ENCODE measurements at regions not wholly inside any gene's neighbourhood (a gene's known extent, or its start where the extent isn't known, plus 50 kb on each side); places are given as distances from the start of the nearest gene placed in this dataset.

DNA sequence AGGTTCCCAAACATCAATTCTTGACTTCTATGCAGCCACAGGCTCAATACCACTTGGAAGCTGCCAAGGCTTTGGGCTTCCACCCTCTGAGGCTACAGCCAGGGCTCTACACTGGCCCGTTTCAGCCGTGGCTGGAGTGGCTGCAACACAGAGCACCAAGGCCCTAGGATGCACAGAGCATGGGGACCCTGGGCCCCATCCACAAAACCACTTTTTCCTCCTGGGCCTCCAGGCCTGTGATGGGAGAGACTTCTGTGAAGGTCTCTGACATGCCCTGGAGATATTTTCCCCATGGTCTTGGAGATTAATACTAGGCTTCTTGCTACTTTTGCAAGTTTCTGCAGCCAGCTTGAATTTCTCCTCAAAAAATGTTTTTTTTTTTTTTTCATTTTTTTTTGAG, 655.4 kb upstream of the ZP4 start:
- Histone ChIP-seq H3K9me3 (ENCODE audit: low read length) (no peaks in the 10 kb centered on the region), H3K4me3 (ENCODE audit: low read depth in 1 of 2, low read length in 2 of 2) (no peak overlapping the region), H3K27ac (ENCODE audit: low read depth, low read length) (no peak overlapping the region), H3K27me3 (ENCODE audit: control insufficient read depth in 1 of 2, insufficient read depth in 2 of 2, low read length in 2 of 2) (no peaks in the 10 kb centered on the region), H3K9ac (ENCODE audit: low read length) (no peak overlapping the region), H3K36me3 (ENCODE audit: insufficient read depth, low read length) (no peaks in the 10 kb centered on the region), H3K4me1 (ENCODE audit: insufficient read depth, low read length) (no peaks in the 10 kb centered on the region)

DNA sequence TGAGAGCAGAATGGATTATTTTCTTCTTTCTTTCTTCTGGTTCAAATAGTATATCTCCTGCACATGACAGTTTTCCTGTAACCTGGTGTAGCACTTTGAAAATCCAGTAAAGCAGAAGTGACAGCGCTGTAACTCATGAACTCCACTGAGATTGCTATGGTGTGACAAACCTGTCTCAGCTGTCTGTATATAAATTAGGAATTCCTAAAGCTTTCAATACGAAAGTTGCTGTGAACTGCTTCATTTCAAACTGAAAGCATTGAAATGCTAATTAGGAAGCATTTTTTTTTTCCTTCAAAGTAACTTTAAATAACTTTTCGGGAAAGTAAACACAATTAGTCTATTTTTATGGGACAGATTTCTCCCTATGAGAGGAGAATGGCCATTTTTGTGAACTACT, 646.9 kb upstream of the ZP4 start:
- Histone ChIP-seq H3K4me1 (ENCODE audit: insufficient read depth, low read length) (no peaks in the 10 kb centered on the region), H3K9me3 (ENCODE audit: low read length) (no peaks in the 10 kb centered on the region), H3K36me3 (ENCODE audit: insufficient read depth, low read length) (no peaks in the 10 kb centered on the region), H3K27me3 (ENCODE audit: control insufficient read depth in 1 of 2, insufficient read depth in 2 of 2, low read length in 2 of 2) (no peaks in the 10 kb centered on the region), H3K4me3 (ENCODE audit: low read depth in 1 of 2, low read length in 2 of 2) (no peak overlapping the region), H3K27ac (ENCODE audit: low read depth, low read length) (no peak overlapping the region), H3K9ac (ENCODE audit: low read length) (no peak overlapping the region)

DNA sequence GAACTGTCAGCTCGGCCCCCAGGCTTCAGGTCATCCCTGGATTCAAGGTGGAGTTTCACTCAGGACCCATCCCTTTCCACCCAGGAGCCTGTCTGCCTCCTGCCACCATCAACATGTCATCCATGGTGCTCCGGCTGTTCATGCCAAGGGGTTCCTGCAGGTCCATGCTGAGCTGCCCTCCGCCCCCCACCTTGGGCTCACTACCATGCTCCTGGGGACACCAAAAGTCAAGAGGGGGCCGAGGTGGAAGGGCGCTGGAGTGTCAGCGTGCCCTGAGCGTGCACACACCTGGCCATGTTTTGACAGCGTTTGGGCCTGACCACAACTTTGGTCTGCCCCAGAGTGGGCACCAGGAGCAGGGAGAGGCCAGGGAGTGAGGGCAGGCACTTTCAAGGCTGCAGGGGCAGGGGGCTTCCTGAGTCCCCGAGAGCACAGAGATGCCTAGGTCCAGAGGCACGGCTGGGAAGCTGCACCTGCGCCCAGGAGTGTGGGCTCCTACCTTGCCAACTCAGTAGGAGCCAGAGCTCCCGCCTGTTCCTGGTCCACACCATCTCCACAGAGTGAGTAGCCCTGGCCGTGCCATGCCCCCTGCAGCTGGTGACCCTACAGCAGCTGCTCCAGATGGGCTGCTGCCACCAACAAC, 639.6 kb upstream of the ZP4 start:
- Histone ChIP-seq H3K36me3 (ENCODE audit: insufficient read depth, low read length) (no peaks in the 10 kb centered on the region), H3K27ac (ENCODE audit: low read depth, low read length) (no peak overlapping the region), H3K9ac (ENCODE audit: low read length) (no peak overlapping the region), H3K4me1 (ENCODE audit: insufficient read depth, low read length) (no peaks in the 10 kb centered on the region), H3K9me3 (ENCODE audit: low read length) (no peaks in the 10 kb centered on the region), H3K4me3 (ENCODE audit: low read depth in 1 of 2, low read length in 2 of 2) (no peak overlapping the region), H3K27me3 (ENCODE audit: control insufficient read depth in 1 of 2, insufficient read depth in 2 of 2, low read length in 2 of 2) (no peaks in the 10 kb centered on the region)

DNA sequence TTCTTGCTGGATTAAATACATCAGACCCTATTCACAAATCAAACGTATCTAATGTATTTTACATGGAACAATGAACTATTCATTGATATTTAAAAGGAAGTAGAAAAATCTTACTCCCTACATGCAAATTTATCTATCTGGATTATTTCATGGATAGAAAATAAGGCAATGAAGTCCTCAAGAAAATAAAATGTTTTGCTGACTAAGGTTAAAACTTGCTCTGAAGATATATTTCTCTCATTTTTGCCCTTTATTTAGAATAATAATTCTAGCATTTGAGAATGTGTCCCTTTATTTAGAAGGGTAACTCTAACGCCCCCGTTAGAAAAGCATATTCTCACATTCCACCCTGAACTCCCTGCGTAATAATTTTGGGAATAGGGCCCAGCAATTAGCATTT, 627.0 kb upstream of the ZP4 start:
- Histone ChIP-seq H3K36me3 (ENCODE audit: insufficient read depth, low read length) (no peaks in the 10 kb centered on the region), H3K27me3 (ENCODE audit: control insufficient read depth in 1 of 2, insufficient read depth in 2 of 2, low read length in 2 of 2) (no peaks in the 10 kb centered on the region), H3K9ac (ENCODE audit: low read length) (no peak overlapping the region), H3K4me3 (ENCODE audit: low read depth in 1 of 2, low read length in 2 of 2) (no peak overlapping the region), H3K9me3 (ENCODE audit: low read length) (no peaks in the 10 kb centered on the region), H3K4me1 (ENCODE audit: insufficient read depth, low read length) (no peaks in the 10 kb centered on the region), H3K27ac (ENCODE audit: low read depth, low read length) (no peak overlapping the region)

DNA sequence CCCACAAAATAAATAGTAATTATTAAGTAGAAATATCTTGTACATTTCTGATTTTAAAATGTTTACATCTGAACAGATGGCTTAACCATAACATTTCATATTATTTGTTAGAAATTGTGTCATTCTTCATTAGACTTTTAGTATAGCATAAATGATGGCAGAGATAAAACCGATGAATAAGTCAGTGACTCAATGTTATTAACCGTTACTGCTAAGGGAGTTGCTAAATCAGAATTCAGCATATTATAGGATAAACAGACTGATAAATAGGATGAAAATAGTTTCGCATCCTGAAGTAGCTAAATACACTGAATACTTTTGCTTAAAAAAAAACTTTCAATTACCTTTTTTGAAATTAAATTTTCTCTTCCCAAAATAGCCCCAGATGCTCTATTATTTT, 610.6 kb upstream of the ZP4 start:
- Histone ChIP-seq H3K27ac (ENCODE audit: low read depth, low read length) (no peak overlapping the region), H3K27me3 (ENCODE audit: control insufficient read depth in 1 of 2, insufficient read depth in 2 of 2, low read length in 2 of 2) (no peaks in the 10 kb centered on the region), H3K4me1 (ENCODE audit: insufficient read depth, low read length) (no peaks in the 10 kb centered on the region), H3K9ac (ENCODE audit: low read length) (no peak overlapping the region), H3K36me3 (ENCODE audit: insufficient read depth, low read length) (no peaks in the 10 kb centered on the region), H3K4me3 (ENCODE audit: low read depth in 1 of 2, low read length in 2 of 2) (no peak overlapping the region), H3K9me3 (ENCODE audit: low read length) (no peaks in the 10 kb centered on the region)

DNA sequence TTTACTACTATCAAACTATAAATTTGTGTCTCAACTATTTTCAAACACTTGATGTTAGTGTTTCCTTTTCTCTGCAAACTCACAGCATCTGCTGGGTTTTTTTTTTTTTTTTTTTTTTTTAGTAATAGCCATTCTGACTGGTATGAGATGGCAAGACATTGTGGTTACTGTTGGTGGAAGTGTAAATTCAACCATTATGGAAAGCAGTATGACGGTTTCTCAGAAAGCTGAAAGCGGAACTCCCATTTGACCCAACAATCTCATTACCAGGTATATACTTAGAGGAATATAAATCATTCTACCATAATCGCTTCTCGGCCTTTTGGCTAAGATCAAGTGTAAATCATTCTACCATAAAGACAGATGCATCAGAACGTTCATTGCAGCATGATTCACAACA, 608.3 kb upstream of the ZP4 start:
- Histone ChIP-seq H3K27me3 (ENCODE audit: control insufficient read depth in 1 of 2, insufficient read depth in 2 of 2, low read length in 2 of 2) (no peaks in the 10 kb centered on the region), H3K9me3 (ENCODE audit: low read length) (no peaks in the 10 kb centered on the region), H3K4me1 (ENCODE audit: insufficient read depth, low read length) (no peaks in the 10 kb centered on the region), H3K36me3 (ENCODE audit: insufficient read depth, low read length) (no peaks in the 10 kb centered on the region), H3K9ac (ENCODE audit: low read length) (no peak overlapping the region), H3K4me3 (ENCODE audit: low read depth in 1 of 2, low read length in 2 of 2) (no peak overlapping the region), H3K27ac (ENCODE audit: low read depth, low read length) (no peak overlapping the region)

DNA sequence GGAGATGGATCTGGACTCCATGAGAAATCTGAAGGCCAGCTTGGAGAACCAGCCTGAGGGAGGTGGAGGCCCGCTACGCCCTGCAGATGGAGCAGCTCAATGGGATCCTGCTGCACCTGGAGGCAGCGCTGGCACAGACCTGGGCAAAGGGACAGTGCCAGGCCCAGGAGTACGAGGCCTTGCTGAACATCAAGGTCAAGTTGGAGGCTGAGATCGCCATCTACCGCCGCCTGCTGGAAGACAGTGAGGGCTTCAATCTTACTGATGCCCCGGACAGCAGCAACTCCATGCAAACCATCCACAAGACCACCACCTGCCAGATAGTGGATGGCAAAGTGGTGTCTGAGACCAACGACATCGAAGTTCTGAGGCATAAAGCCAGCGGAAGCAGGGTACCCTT, 601.5 kb upstream of the ZP4 start:
- H3K9me3 ChIP-seq (ENCODE audit: low read length) = no peaks in the 10 kb centered on the region

DNA sequence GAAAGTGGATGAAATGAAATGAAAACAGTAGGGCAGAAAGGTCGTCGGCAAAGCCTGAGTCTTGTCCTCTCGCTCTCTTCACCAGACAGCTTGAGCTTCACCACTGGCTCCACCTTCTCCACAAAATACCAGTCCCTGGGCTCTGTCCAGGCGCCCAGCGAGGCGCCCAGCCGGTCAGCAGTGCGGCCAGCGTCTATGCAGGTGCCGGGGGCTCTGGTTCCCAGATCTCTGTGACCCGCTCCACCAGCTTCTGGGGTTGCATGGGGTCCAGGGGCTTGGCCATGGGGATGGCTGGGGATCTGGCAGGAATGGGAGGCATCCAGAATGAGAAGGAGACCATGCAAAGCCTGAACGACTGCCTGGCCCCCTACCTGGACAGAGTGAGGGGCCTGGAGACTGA, 600.5 kb upstream of the ZP4 start:
- Histone ChIP-seq H3K9ac (ENCODE audit: low read length) (no peak overlapping the region), H3K9me3 (ENCODE audit: low read length) (no peaks in the 10 kb centered on the region)

More for the DNA sequence above, 601.5 kb upstream of the ZP4 start:
- H3K27ac ChIP-seq (ENCODE audit: low read depth, low read length) = no peak overlapping the region
- H3K27me3 ChIP-seq (ENCODE audit: control insufficient read depth in 1 of 2, insufficient read depth in 2 of 2, low read length in 2 of 2) = no peaks in the 10 kb centered on the region
- H3K4me1 ChIP-seq (ENCODE audit: insufficient read depth, low read length) = no peaks in the 10 kb centered on the region
- H3K4me3 ChIP-seq (ENCODE audit: low read depth in 1 of 2, low read length in 2 of 2) = no peak overlapping the region
- no peak overlapping the region for H3K9ac ChIP-seq (ENCODE audit: low read length)
- no peaks in the 10 kb centered on the region for H3K36me3 ChIP-seq (ENCODE audit: insufficient read depth, low read length)

DNA sequence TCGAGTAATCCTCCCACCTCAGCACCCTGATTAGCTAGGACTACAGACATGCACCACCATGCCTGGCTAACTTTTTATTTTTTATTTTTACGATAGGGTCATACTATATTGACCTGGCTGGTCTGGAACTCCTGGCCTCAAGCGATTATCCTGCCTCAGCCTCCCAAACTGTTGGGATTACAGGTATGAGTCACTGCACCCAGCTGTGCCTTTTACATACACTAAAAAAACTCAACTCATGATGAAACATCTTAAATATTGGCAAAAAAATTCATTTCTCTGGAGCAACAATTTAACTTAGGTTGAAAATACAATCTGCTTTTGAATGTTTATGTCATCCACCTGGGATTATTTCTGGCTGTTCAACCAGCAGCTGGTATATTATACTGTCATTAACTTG, 598.3 kb upstream of the ZP4 start:
- Histone ChIP-seq H3K27ac (ENCODE audit: low read depth, low read length) (no peak overlapping the region), H3K4me1 (ENCODE audit: insufficient read depth, low read length) (no peaks in the 10 kb centered on the region), H3K9ac (ENCODE audit: low read length) (no peak overlapping the region), H3K4me3 (ENCODE audit: low read depth in 1 of 2, low read length in 2 of 2) (no peak overlapping the region), H3K9me3 (ENCODE audit: low read length) (no peaks in the 10 kb centered on the region), H3K36me3 (ENCODE audit: insufficient read depth, low read length) (no peaks in the 10 kb centered on the region), H3K27me3 (ENCODE audit: control insufficient read depth in 1 of 2, insufficient read depth in 2 of 2, low read length in 2 of 2) (no peaks in the 10 kb centered on the region)

More for the DNA sequence above, 600.5 kb upstream of the ZP4 start:
- H3K27ac ChIP-seq (ENCODE audit: low read depth, low read length) = no peak overlapping the region
- H3K4me1 ChIP-seq (ENCODE audit: insufficient read depth, low read length) = no peaks in the 10 kb centered on the region
- no peaks in the 10 kb centered on the region for H3K36me3 ChIP-seq (ENCODE audit: insufficient read depth, low read length)
- no peaks in the 10 kb centered on the region for H3K27me3 ChIP-seq (ENCODE audit: control insufficient read depth in 1 of 2, insufficient read depth in 2 of 2, low read length in 2 of 2)
- no peak overlapping the region for H3K4me3 ChIP-seq (ENCODE audit: low read depth in 1 of 2, low read length in 2 of 2)

DNA sequence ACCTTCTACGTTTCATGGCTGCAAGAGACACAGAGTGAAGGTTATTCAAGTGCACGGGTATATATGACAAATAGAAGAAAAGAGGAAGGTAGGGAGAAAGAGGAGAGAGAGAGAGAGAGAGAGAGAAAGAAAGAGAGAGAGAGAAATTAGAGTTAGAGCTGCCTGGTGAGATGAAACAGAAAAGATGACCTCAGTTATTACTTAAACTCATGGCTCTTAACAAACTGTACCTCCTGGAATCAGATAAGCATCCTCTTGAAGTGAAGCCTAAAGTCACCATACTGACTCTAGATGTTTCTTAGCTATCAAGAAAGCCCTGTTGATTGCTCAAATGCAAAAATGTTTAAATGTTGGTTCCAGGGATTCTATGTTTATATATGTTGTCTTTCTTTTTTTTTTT, 597.7 kb upstream of the ZP4 start:
- no peaks in the 10 kb centered on the region for H3K9me3 ChIP-seq (ENCODE audit: low read length)
- H3K36me3 ChIP-seq (ENCODE audit: insufficient read depth, low read length) = no peaks in the 10 kb centered on the region
- no peaks in the 10 kb centered on the region for H3K27me3 ChIP-seq (ENCODE audit: control insufficient read depth in 1 of 2, insufficient read depth in 2 of 2, low read length in 2 of 2)
- no peak overlapping the region for H3K9ac ChIP-seq (ENCODE audit: low read length)
- no peaks in the 10 kb centered on the region for H3K4me1 ChIP-seq (ENCODE audit: insufficient read depth, low read length)
- H3K27ac ChIP-seq (ENCODE audit: low read depth, low read length) = no peak overlapping the region
- no peak overlapping the region for H3K4me3 ChIP-seq (ENCODE audit: low read depth in 1 of 2, low read length in 2 of 2)

DNA sequence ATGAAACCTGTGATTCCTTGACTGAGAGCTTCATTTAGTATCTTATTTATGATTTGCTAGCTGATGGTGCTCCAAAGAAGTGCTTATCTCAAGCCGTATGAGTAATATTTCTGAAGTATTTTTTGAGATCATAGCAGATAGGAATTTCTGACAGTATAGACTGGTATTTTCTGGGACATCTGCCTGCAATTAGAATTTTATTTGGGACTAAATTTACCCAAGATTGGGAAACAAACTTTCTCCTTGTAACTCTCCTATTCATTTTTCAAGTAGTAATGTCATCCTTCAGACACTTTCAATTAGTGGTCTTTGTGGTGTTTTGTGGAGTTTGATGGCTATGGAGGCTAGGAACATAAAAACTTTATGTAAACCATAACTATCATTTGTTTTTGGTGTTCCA, 597.2 kb upstream of the ZP4 start:
- H3K4me3 ChIP-seq (ENCODE audit: low read depth in 1 of 2, low read length in 2 of 2) = no peak overlapping the region
- no peaks in the 10 kb centered on the region for H3K36me3 ChIP-seq (ENCODE audit: insufficient read depth, low read length)
- no peak overlapping the region for H3K27ac ChIP-seq (ENCODE audit: low read depth, low read length)
- no peaks in the 10 kb centered on the region for H3K27me3 ChIP-seq (ENCODE audit: control insufficient read depth in 1 of 2, insufficient read depth in 2 of 2, low read length in 2 of 2)
- no peaks in the 10 kb centered on the region for H3K9me3 ChIP-seq (ENCODE audit: low read length)
- H3K4me1 ChIP-seq (ENCODE audit: insufficient read depth, low read length) = no peaks in the 10 kb centered on the region
- no peak overlapping the region for H3K9ac ChIP-seq (ENCODE audit: low read length)

DNA sequence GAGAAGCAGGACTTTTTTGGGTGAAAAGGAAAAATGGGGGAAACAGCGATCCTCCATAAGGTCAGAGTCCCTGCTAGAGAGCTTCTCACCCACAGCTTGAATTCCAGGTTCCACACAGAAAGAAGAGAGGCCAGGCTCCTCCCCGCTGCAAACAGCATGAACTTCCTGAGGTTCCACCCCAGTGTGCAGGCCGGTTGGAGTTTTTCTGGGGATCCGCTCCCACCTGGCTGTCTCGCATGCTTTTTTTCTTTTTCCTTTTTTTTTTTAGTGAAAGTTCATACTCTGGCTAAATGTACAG, 595.1 kb upstream of the ZP4 start:
- Histone ChIP-seq H3K9me3 (ENCODE audit: low read length) (no peaks in the 10 kb centered on the region), H3K4me1 (ENCODE audit: insufficient read depth, low read length) (no peaks in the 10 kb centered on the region), H3K9ac (ENCODE audit: low read length) (no peak overlapping the region), H3K27ac (ENCODE audit: low read depth, low read length) (no peak overlapping the region), H3K4me3 (ENCODE audit: low read depth in 1 of 2, low read length in 2 of 2) (no peak overlapping the region), H3K36me3 (ENCODE audit: insufficient read depth, low read length) (no peaks in the 10 kb centered on the region), H3K27me3 (ENCODE audit: control insufficient read depth in 1 of 2, insufficient read depth in 2 of 2, low read length in 2 of 2) (no peaks in the 10 kb centered on the region)
